Activated CD4-positive, alpha-beta T cell treated with anti-CD3 and anti-CD28 coated beads, Interleukin-2, amount 10 ng/mL, durations not matched to agents 7 days and 5 days (primary cell): ENCODE measurements at regions not wholly inside any gene's neighbourhood (a gene's known extent, or its start where the extent isn't known, plus 50 kb on each side); places are given as distances from the start of the nearest gene placed in this dataset.
A peak's percentile ranks its signal among the peaks of the same experiment; 100 is the strongest.

Experiments
- CTCF ChIA-PET: fragments of 350-600 bp; sonication (Branson Sonifier 250); formaldehyde crosslinking; loops from one replicate; lab custom pipeline; 2021; ENCODE audit warnings: antibody characterized with exemption; lab: Charles Lee
- POLR2A ChIA-PET: fragments of 350-600 bp; sonication (Branson Sonifier 250); formaldehyde crosslinking; loops from one replicate; lab custom pipeline; 2021; ENCODE audit warnings: antibody characterized with exemption; lab: Charles Lee
- DNase-seq: peaks from one replicate; pipeline ENCODE4 v3.0.0-alpha.2; 2020
- H3K27ac Mint-ChIP-seq: one replicate; pipeline ENCODE4 v1.8.0; 2021; ENCODE audit warnings: mild to moderate bottlenecking, moderate library complexity, mixed read lengths
- H3K27me3 Mint-ChIP-seq: one replicate; pipeline ENCODE4 v1.8.0; 2021; ENCODE audit warnings: mixed read lengths
- H3K36me3 Mint-ChIP-seq: one replicate; pipeline ENCODE4 v1.8.0; 2021; ENCODE audit warnings: low read depth, mixed read lengths
- H3K4me1 Mint-ChIP-seq: one replicate; pipeline ENCODE4 v1.8.0; 2021; ENCODE audit warnings: mixed read lengths
- H3K4me3 Mint-ChIP-seq: one replicate; pipeline ENCODE4 v1.8.0; 2021; ENCODE audit warnings: mild to moderate bottlenecking, moderate library complexity, mixed read lengths
- H3K9me3 Mint-ChIP-seq: one replicate; pipeline ENCODE4 v1.8.0; 2021; ENCODE audit warnings: mixed read lengths

GRCh38 chr3:197428117-197428801 lies 127.5 kb downstream of the BDH1 start:
- DNase-seq, result peak; percentile 73
- Mint-ChIP-seq H3K27me3 (peaks cover 22% of the 10 kb centered on the region), H3K9me3 (no peaks in the 10 kb centered on the region), H3K4me3 (peak overlapping the region; percentile 58), H3K4me1 (peaks cover 31% of the 10 kb centered on the region), H3K27ac (peak overlapping the region; percentile 90), H3K36me3 (no peaks in the 10 kb centered on the region)
- ChIA-PET CTCF (interaction anchor here (1.1 to 1.6 kb wide), 3 partner anchors 13 to 26 kb away, joined by 3 to 5 read pairs (median 3); no protein-coding TSS in a partner anchor), POLR2A (no interaction called here)

GRCh38 chr3:197427021-197427420 lies 128.6 kb upstream of the DLG1 start:
- Mint-ChIP-seq H3K27me3 (peaks cover 20% of the 10 kb centered on the region), H3K4me1 (peaks cover 31% of the 10 kb centered on the region), H3K4me3 (no peak overlapping the region), H3K36me3 (no peaks in the 10 kb centered on the region), H3K27ac (no peak overlapping the region), H3K9me3 (no peaks in the 10 kb centered on the region)
- ChIA-PET POLR2A (no interaction called here), CTCF (no interaction called here)
- DNase-seq, result no peak

DNA sequence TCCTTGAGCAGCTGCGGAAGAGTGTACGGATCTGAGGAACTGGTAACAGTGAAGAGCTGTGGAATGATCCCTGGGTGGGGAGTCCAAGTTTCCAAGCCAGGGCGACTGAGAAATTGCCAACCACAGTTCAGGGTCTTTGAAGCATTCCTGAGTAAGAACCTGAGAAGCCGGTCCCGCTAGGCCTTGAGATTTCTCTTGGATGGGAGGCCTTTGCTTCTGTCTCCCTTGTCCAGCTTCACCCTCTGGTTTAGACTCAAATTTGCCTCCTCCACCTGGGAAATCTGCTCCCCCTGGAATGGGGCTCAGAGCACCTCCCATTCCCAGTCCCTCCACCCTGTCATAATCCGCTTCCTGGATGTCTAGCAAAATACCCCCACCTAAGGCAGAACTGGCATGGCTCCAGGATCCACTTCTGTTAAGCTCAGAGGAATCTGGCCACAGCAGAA lies 127.7 kb upstream of the DLG1 start:
- ChIA-PET POLR2A (no interaction called here), CTCF (interaction anchor here (0.6 to 2.3 kb wide), 2 partner anchors 8 to 638 kb away, joined by 3 to 7 read pairs; no protein-coding TSS in a partner anchor)
- H3K4me3 Mint-ChIP-seq, result no peak overlapping the region
- H3K36me3 Mint-ChIP-seq, result no peaks in the 10 kb centered on the region
- DNase-seq, result no peak
- H3K9me3 Mint-ChIP-seq, result no peaks in the 10 kb centered on the region
- no peak overlapping the region for H3K27ac Mint-ChIP-seq
- peaks cover 30% of the 10 kb centered on the region for H3K4me1 Mint-ChIP-seq
- H3K27me3 Mint-ChIP-seq, result peaks cover 16% of the 10 kb centered on the region

- H3K4me3 Mint-ChIP-seq, result no peak overlapping the region
- H3K9me3 Mint-ChIP-seq, result no peaks in the 10 kb centered on the region
- no peaks in the 10 kb centered on the region for H3K36me3 Mint-ChIP-seq
These were observed 127.2 kb upstream of the DLG1 start for GRCh38 chr3:197425485-197426120.

DNA sequence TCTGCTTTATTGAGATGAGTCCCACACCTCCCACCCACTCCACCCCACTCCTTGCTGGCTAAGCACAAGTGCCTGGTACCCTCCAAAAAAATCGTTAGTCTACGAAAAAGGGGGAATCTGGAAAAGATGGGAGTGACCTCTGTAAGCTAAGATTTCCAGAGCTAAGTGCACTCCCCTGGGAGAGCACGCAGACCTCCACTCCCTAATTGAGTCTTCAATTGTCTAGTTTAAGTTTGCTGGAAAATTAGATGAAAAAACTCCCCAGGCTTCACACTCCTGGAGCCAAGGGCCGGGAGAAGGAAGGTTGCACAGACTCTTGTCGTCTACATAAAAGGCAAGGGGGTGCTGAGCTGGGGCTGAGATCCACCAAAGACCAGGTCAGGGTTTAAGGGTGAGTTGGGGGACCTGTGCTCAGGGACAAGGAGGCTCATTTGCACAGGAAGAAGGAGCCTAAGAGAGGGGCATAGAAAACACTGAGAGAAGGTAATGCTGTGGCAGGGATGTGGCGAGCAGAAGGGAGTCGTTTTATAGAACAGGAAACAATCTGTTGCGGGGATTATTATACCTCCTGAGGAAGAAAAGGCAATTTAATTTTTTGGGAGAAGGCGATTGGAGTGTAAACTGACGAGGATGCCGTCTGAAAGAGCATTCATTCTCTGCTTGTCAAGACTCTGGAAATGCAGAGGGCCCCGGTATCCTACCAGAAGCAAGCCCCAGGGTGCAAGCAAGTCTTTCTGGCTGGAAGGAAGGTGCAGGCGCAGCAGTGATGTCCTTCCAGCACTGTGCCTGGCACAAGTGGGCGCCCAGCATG lies 126.5 kb upstream of the DLG1 start:
- ChIA-PET POLR2A (no interaction called here), CTCF (interaction anchor here (1.1 to 3.1 kb wide), 3 partner anchors 10 to 30 kb away, joined by 3 to 11 read pairs (median 7); no protein-coding TSS in a partner anchor)
- no peaks in the 10 kb centered on the region for H3K36me3 Mint-ChIP-seq
- DNase-seq, result no peak
- no peak overlapping the region for H3K4me3 Mint-ChIP-seq
- peaks cover 22% of the 10 kb centered on the region for H3K4me1 Mint-ChIP-seq
- H3K27me3 Mint-ChIP-seq, result peaks cover 12% of the 10 kb centered on the region
- peak overlapping the region; percentile 3 for H3K27ac Mint-ChIP-seq
- H3K9me3 Mint-ChIP-seq, result no peaks in the 10 kb centered on the region

More at GRCh38 chr3:197425485-197426120, 127.2 kb upstream of the DLG1 start:
- ChIA-PET POLR2A (no interaction called here), CTCF (interaction anchor here (0.6 to 3.1 kb wide), 3 partner anchors 9 to 638 kb away, joined by 3 to 11 read pairs (median 7); no protein-coding TSS in a partner anchor)
- Mint-ChIP-seq H3K27ac (no peak overlapping the region), H3K27me3 (peaks cover 12% of the 10 kb centered on the region), H3K4me1 (peaks cover 26% of the 10 kb centered on the region)
- no peak for DNase-seq

GRCh38 chr3:197424266-197424665 lies 125.9 kb upstream of the DLG1 start:
- H3K27me3 Mint-ChIP-seq, result peaks cover 12% of the 10 kb centered on the region
- peaks cover 21% of the 10 kb centered on the region for H3K4me1 Mint-ChIP-seq
- ChIA-PET POLR2A (no interaction called here), CTCF (interaction anchor here (1.1 to 3.1 kb wide), 3 partner anchors 10 to 29 kb away, joined by 3 to 11 read pairs (median 7); no protein-coding TSS in a partner anchor)
- DNase-seq, result no peak
- H3K36me3 Mint-ChIP-seq, result no peaks in the 10 kb centered on the region
- no peak overlapping the region for H3K4me3 Mint-ChIP-seq
- H3K27ac Mint-ChIP-seq, result no peak overlapping the region
- H3K9me3 Mint-ChIP-seq, result no peaks in the 10 kb centered on the region

GRCh38 chr3:197423376-197423775 lies 125.0 kb upstream of the DLG1 start:
- CTCF ChIA-PET, result interaction anchor here (0.7 to 3.1 kb wide), 3 partner anchors 19 to 1065 kb away, joined by 3 to 11 read pairs (median 4); no protein-coding TSS in a partner anchor

DNA sequence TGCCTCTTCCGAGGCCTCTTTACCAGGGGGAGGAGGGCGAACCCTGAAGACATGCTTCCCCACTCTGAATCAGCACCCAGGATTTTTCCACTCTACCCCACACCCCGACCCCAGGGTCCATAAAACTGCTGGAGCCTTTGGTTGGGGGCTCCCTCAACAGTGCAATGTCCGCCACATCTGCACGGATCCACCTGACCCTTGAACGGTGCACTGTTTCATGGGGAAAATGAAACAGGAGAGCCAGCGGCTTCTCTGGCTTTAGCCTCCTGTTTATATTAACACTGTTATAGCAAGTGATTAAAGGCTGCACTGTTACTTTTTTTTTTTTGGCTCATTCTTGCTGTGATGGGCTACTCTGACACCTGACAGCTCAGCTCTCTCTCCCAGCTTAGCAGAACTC lies 124.1 kb upstream of the DLG1 start:
- Mint-ChIP-seq H3K4me3 (no peak overlapping the region), H3K27ac (no peak overlapping the region), H3K4me1 (peaks cover 4% of the 10 kb centered on the region), H3K36me3 (no peaks in the 10 kb centered on the region), H3K9me3 (no peaks in the 10 kb centered on the region), H3K27me3 (peaks cover 12% of the 10 kb centered on the region)
- ChIA-PET CTCF (interaction anchor here (0.7 kb wide), 1 partner anchor 1065 kb away, joined by 3 read pairs; no protein-coding TSS in a partner anchor), POLR2A (no interaction called here)
- DNase-seq, result no peak

More at GRCh38 chr3:197423376-197423775, 125.0 kb upstream of the DLG1 start:
- POLR2A ChIA-PET, result interaction anchor here (0.6 kb wide), 1 partner anchor 695 kb away, joined by 3 read pairs; no protein-coding TSS in a partner anchor
- H3K9me3 Mint-ChIP-seq, result no peaks in the 10 kb centered on the region
- no peak overlapping the region for H3K4me3 Mint-ChIP-seq
- H3K36me3 Mint-ChIP-seq, result no peaks in the 10 kb centered on the region
- DNase-seq, result no peak
- peaks cover 12% of the 10 kb centered on the region for H3K27me3 Mint-ChIP-seq
- peaks cover 12% of the 10 kb centered on the region for H3K4me1 Mint-ChIP-seq
- H3K27ac Mint-ChIP-seq, result no peak overlapping the region

GRCh38 chr3:197421021-197421420 lies 122.6 kb upstream of the DLG1 start:
- peaks cover 10% of the 10 kb centered on the region for H3K27me3 Mint-ChIP-seq
- no peaks in the 10 kb centered on the region for H3K4me1 Mint-ChIP-seq
- DNase-seq, result no peak
- no peak overlapping the region for H3K27ac Mint-ChIP-seq
- H3K4me3 Mint-ChIP-seq, result no peak overlapping the region
- H3K36me3 Mint-ChIP-seq, result no peaks in the 10 kb centered on the region
- H3K9me3 Mint-ChIP-seq, result no peaks in the 10 kb centered on the region
- ChIA-PET POLR2A (no interaction called here), CTCF (no interaction called here)

GRCh38 chr3:197420566-197420965 lies 122.2 kb upstream of the DLG1 start:
- Mint-ChIP-seq H3K4me3 (no peak overlapping the region), H3K4me1 (no peaks in the 10 kb centered on the region), H3K9me3 (no peaks in the 10 kb centered on the region), H3K27me3 (peaks cover 10% of the 10 kb centered on the region), H3K27ac (no peak overlapping the region), H3K36me3 (no peaks in the 10 kb centered on the region)
- DNase-seq, result no peak
- ChIA-PET CTCF (interaction anchor here (1.1 kb wide), 1 partner anchor 20 kb away, joined by 3 read pairs; no protein-coding TSS in a partner anchor), POLR2A (no interaction called here)

DNA sequence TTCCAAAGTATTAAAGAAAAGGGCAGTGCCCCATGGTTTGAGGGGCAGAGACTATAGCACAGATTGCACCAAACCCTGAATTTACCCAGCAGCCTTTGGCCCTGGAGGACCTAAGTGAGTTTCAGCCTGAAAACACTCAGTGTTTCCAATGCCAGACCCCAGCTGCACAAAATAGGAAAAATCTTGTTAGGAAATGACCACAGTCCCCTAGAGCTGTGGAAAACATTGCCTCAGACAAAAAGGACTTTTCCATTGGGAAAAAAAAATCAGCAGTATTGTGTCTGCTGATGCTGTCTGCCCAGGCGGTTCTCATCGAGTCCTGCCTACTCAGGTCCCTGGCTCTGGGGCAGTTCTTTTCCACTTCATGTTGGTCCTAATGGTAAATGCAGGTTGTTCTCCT lies 121.7 kb upstream of the DLG1 start:
- CTCF ChIA-PET, result interaction anchor here (1.1 kb wide), 1 partner anchor 20 kb away, joined by 3 read pairs; no protein-coding TSS in a partner anchor
- Mint-ChIP-seq H3K27ac (no peak overlapping the region), H3K27me3 (peaks cover 9% of the 10 kb centered on the region)

GRCh38 chr3:197419696-197420095 lies 121.3 kb upstream of the DLG1 start:
- Mint-ChIP-seq H3K36me3 (no peaks in the 10 kb centered on the region), H3K4me3 (no peak overlapping the region), H3K27ac (no peak overlapping the region), H3K4me1 (no peaks in the 10 kb centered on the region), H3K27me3 (peaks cover 9% of the 10 kb centered on the region), H3K9me3 (no peaks in the 10 kb centered on the region)
- POLR2A ChIA-PET, result no interaction called here
- CTCF ChIA-PET, result interaction anchor here (1.1 kb wide), 1 partner anchor 19 kb away, joined by 3 read pairs; no protein-coding TSS in a partner anchor
- DNase-seq, result no peak

More for the DNA sequence above, 121.7 kb upstream of the DLG1 start:
- Mint-ChIP-seq H3K36me3 (no peaks in the 10 kb centered on the region), H3K4me3 (no peak overlapping the region), H3K4me1 (no peaks in the 10 kb centered on the region), H3K9me3 (no peaks in the 10 kb centered on the region)
- DNase-seq, result no peak
- POLR2A ChIA-PET, result no interaction called here
